Activated effector memory CD4-positive, alpha-beta T cell treated with anti-CD3 and anti-CD28 coated beads, Interleukin-2, amount 50 U/mL, for 16 hours (primary cell): ENCODE measurements at regions not wholly inside any gene's neighbourhood (a gene's known extent, or its start where the extent isn't known, plus 50 kb on each side); places are given as distances from the start of the nearest gene placed in this dataset.

Experiments
- DNase-seq: peaks from one replicate; pipeline ENCODE4 v3.0.0-alpha.2; 2020

GRCh38 chr6:102333736-102334135, 940.2 kb downstream of the GRIK2 start:
- DNase-seq, result no peak

GRCh38 chr6:102327697-102328225, 934.3 kb downstream of the GRIK2 start:
- DNase-seq, result no peak

GRCh38 chr6:102313699-102314098, 920.2 kb downstream of the GRIK2 start:
- DNase-seq, result no peak

- no peak for DNase-seq
Observed at GRCh38 chr6:102309700-102310099, 916.2 kb downstream of the GRIK2 start.

GRCh38 chr6:102300350-102300749, 906.8 kb downstream of the GRIK2 start:
- no peak for DNase-seq

DNA sequence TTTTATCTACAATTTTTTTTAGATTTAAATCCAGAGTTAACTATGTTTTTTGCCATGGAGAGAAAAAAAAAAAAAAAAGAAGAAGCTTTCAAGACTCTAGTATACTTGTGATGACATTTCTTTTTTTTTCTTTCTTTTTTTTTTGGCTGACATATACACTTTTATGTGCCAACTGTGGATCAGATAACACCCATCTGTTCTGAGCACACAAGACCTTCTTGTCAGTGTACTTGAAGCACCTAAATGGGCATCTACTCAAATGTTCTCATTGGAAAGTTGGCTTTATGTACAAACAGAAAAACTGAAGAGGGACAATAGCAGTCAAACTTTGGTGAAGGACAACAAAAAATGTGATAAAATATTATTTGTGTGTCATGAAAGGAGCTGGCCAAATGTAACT, 904.5 kb downstream of the GRIK2 start:
- no peak for DNase-seq
